KMS-11 (cell line): ENCODE measurements at regions not wholly inside any gene's neighbourhood (a gene's known extent, or its start where the extent isn't known, plus 50 kb on each side); places are given as distances from the start of the nearest gene placed in this dataset.

Experiments used
- H2AFZ ChIP-seq: fragments of 200-600 bp; sonication (generic); 2 replicates; pipeline ENCODE4 v1.6.1; 2016; ENCODE audit warnings: antibody characterized with exemption, mixed run types, low read depth
- H3K27ac ChIP-seq: fragments of 200-600 bp; sonication (generic); 2 replicates; pipeline ENCODE4 v1.6.1; 2016; ENCODE audit warnings: mild to moderate bottlenecking, mixed run types
- H3K27me3 ChIP-seq: fragments of 200-600 bp; sonication (generic); 2 replicates; pipeline ENCODE4 v1.6.1; 2017; ENCODE audit warnings: mild to moderate bottlenecking, low read depth, mixed run types, moderate library complexity; ENCODE audit not compliant: insufficient read depth
- H3K36me3 ChIP-seq: fragments of 200-600 bp; sonication (generic); 2 replicates; pipeline ENCODE4 v1.6.1; 2017; ENCODE audit warnings: mild to moderate bottlenecking, mixed run types; ENCODE audit not compliant: insufficient read depth
- H3K4me1 ChIP-seq: fragments of 200-600 bp; sonication (generic); 2 replicates; pipeline ENCODE4 v1.6.1; 2016; ENCODE audit warnings: mild to moderate bottlenecking, low read depth, mixed run types; ENCODE audit not compliant: poor library complexity, severe bottlenecking
- H3K4me2 ChIP-seq: fragments of 200-600 bp; sonication (generic); 2 replicates; pipeline ENCODE4 v1.7.0; 2016; ENCODE audit warnings: mild to moderate bottlenecking, mixed run types
- H3K4me3 ChIP-seq: fragments of 200-600 bp; sonication (generic); IDR thresholded peaks from 2 replicates; pipeline ENCODE4 v1.6.1; 2017; ENCODE audit warnings: low read depth, low read length, mixed read lengths; ENCODE audit not compliant: insufficient read depth
- H3K79me2 ChIP-seq: fragments of 200-600 bp; sonication (generic); 2 replicates; pipeline ENCODE4 v1.6.1; 2016; ENCODE audit warnings: low read depth, mixed run types; ENCODE audit not compliant: insufficient read depth
- H3K9ac ChIP-seq: fragments of 200-600 bp; sonication (generic); 2 replicates; pipeline ENCODE4 v1.6.1; 2016; ENCODE audit warnings: mild to moderate bottlenecking, mixed run types
- H4K20me1 ChIP-seq: fragments of 200-600 bp; sonication (generic); 2 replicates; pipeline ENCODE4 v1.6.1; 2016; ENCODE audit warnings: mild to moderate bottlenecking, mixed run types; ENCODE audit not compliant: insufficient read depth
- TF ChIP-seq, protein P1 (sequence below): fragments of 200-600 bp; sonication (generic); conservative IDR thresholded peaks from 2 replicates; pipeline ENCODE4 v1.6.1; 2017; ENCODE audit warnings: low read depth, mild to moderate bottlenecking, antibody characterized with exemption, low read length, moderate library complexity, mixed read lengths

GRCh38 chr5:89989776-89990175, 419.8 kb downstream of the CETN3 start:
- TF ChIP-seq, protein P1, sequence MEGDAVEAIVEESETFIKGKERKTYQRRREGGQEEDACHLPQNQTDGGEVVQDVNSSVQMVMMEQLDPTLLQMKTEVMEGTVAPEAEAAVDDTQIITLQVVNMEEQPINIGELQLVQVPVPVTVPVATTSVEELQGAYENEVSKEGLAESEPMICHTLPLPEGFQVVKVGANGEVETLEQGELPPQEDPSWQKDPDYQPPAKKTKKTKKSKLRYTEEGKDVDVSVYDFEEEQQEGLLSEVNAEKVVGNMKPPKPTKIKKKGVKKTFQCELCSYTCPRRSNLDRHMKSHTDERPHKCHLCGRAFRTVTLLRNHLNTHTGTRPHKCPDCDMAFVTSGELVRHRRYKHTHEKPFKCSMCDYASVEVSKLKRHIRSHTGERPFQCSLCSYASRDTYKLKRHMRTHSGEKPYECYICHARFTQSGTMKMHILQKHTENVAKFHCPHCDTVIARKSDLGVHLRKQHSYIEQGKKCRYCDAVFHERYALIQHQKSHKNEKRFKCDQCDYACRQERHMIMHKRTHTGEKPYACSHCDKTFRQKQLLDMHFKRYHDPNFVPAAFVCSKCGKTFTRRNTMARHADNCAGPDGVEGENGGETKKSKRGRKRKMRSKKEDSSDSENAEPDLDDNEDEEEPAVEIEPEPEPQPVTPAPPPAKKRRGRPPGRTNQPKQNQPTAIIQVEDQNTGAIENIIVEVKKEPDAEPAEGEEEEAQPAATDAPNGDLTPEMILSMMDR, result no peak
- Histone ChIP-seq H3K36me3 (no peaks in the 10 kb centered on the region), H3K27ac (no peak overlapping the region), H2AFZ (no peak overlapping the region), H3K4me1 (peaks cover 30% of the 10 kb centered on the region), H3K9ac (no peak overlapping the region), H3K4me2 (no peak overlapping the region), H3K4me3 (no peak overlapping the region), H3K79me2 (no peaks in the 10 kb centered on the region), H3K27me3 (no peaks in the 10 kb centered on the region), H4K20me1 (no peaks in the 10 kb centered on the region)

DNA sequence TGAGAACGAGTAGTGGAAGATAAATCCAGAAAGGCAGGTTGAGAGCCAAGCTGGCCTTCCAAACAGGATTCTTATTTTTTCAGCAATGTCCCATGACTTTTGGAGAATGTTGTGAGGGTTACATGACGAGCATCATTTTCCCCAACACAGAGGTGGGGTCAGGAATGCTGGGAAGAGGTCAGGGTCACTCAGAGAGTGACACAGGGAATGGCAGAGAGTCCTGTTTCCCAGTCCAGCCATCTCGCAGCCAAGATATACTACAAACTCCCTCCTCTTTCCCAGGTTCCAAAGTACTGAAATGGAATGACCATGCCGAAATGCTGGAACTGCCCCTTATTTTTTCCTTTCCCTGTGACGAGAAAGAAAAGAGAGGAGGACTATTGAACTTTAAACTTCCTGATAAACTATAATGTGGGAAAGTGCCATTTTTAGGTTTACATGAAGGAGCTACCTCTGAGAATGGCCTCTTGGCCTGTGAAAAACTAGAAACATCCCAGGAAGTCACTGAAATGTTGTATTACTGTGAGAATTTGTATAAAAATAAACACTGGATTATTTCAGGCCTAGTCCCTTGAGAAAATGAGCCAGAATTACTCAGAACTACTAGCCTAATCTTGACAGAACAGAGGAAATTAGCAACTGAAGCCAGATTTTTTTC, 420.4 kb downstream of the CETN3 start:
- Histone ChIP-seq H3K36me3 (no peaks in the 10 kb centered on the region), H3K9ac (no peak overlapping the region), H3K27me3 (no peaks in the 10 kb centered on the region), H3K27ac (no peak overlapping the region), H3K79me2 (no peaks in the 10 kb centered on the region), H3K4me1 (peaks cover 30% of the 10 kb centered on the region), H3K4me2 (no peak overlapping the region), H3K4me3 (no peak overlapping the region), H4K20me1 (no peaks in the 10 kb centered on the region), H2AFZ (no peak overlapping the region)
- TF ChIP-seq, protein P1, result no peak

DNA sequence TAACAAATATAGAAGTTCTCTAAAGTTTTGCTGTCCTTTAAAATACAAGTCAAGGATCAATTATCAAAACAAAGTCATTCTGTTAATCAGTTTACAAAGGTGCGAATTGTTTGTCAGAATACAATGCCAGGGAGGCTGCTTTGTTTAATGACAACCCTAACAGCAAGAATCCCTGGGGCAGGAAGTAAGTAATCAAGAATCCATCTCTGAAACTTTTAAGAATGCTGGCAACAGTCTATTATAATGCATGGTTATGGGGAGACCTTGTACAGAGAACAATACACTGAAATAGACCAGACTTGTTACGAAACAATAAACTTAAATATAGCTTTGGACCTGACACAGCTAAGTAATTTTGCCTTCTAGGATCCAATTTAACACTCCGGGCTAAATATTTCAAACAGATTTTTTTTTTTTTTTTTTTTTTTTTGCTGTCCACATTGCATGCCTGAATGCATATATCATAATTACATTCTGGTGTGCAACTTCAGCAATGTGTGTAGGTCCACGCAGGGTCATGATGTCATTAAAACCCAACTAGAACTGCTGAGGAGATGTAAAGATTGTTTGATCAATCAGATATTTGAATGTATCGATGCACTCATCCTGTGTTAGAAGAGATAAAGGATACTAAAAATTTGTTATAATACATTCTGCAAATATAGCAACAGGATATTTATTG, 421.3 kb downstream of the CETN3 start:
- no peak overlapping the region for H3K9ac ChIP-seq
- TF ChIP-seq, protein P1, result no peak
- H4K20me1 ChIP-seq, result no peaks in the 10 kb centered on the region
- no peaks in the 10 kb centered on the region for H3K36me3 ChIP-seq
- H3K4me2 ChIP-seq, result no peak overlapping the region
- no peaks in the 10 kb centered on the region for H3K27me3 ChIP-seq
- peaks cover 30% of the 10 kb centered on the region for H3K4me1 ChIP-seq
- no peak overlapping the region for H3K4me3 ChIP-seq
- no peak overlapping the region for H2AFZ ChIP-seq
- H3K79me2 ChIP-seq, result no peaks in the 10 kb centered on the region
- no peak overlapping the region for H3K27ac ChIP-seq

DNA sequence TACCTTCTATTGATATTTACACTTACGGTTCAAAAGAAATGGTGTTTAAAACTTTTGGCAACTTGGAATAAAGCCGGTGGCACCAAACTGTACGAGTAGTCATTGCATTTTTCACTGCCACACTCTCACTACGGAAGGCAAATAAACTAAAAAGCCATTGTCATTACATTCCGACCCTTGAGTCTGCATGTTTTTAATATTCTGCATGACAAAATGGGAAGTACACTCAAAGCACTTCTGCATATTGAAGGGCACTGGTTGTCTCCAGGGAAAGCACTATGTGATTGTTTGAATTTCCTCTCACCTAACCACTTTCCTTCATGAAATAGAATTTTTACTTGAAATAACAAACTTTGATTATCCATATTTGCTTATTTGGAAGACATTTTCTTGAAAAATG, 426.3 kb downstream of the CETN3 start:
- Histone ChIP-seq H4K20me1 (no peaks in the 10 kb centered on the region), H3K36me3 (no peaks in the 10 kb centered on the region), H3K27me3 (no peaks in the 10 kb centered on the region), H3K4me1 (no peaks in the 10 kb centered on the region), H3K27ac (no peak overlapping the region), H3K4me2 (no peak overlapping the region), H2AFZ (no peak overlapping the region), H3K4me3 (no peak overlapping the region), H3K79me2 (no peaks in the 10 kb centered on the region), H3K9ac (no peak overlapping the region)
- TF ChIP-seq, protein P1, result no peak
